Loucy (cell line): ENCODE measurements at regions not wholly inside any gene's neighbourhood (a gene's known extent, or its start where the extent isn't known, plus 50 kb on each side); places are given as distances from the start of the nearest gene placed in this dataset.

Experiments used
- H2AFZ ChIP-seq: fragments of 200-600 bp; sonication (generic); 2 replicates; pipeline ENCODE4 v1.6.0; 2016; ENCODE audit warnings: antibody characterized with exemption, mild to moderate bottlenecking, low read length, moderate library complexity
- H3F3A ChIP-seq: fragments of 200-600 bp; 2 replicates; pipeline ENCODE4 v1.6.0; 2016; ENCODE audit warnings: antibody characterized with exemption, low read depth, mild to moderate bottlenecking
- H3K27me3 ChIP-seq: fragments of 200-600 bp; sonication (generic); 2 replicates; pipeline ENCODE4 v1.6.1; 2014; ENCODE audit warnings: low read length, mild to moderate bottlenecking; ENCODE audit not compliant: insufficient read depth, poor library complexity, severe bottlenecking
- H3K36me3 ChIP-seq: fragments of 200-600 bp; sonication (generic); 2 replicates; pipeline ENCODE4 v1.6.1; 2016; ENCODE audit warnings: low read length; ENCODE audit not compliant: insufficient read depth
- H3K4me1 ChIP-seq: fragments of 200-600 bp; sonication (generic); 2 replicates; pipeline ENCODE4 v1.5.1; 2014; ENCODE audit warnings: low read length, mild to moderate bottlenecking; ENCODE audit not compliant: insufficient read depth, poor library complexity, severe bottlenecking
- H3K4me2 ChIP-seq: fragments of 200-600 bp; sonication (generic); 2 replicates; pipeline ENCODE4 v1.6.0; 2014; ENCODE audit warnings: antibody characterized with exemption, low read length, low read depth, mild to moderate bottlenecking; ENCODE audit not compliant: poor library complexity, severe bottlenecking
- H3K4me3 ChIP-seq: fragments of 200-600 bp; sonication (generic); 2 replicates; pipeline ENCODE4 v1.5.1; 2014; ENCODE audit warnings: low read length, mild to moderate bottlenecking, mixed read lengths; ENCODE audit not compliant: poor library complexity, severe bottlenecking
- H3K79me2 ChIP-seq: fragments of 200-600 bp; sonication (generic); 2 replicates; pipeline ENCODE4 v1.6.1; 2014; ENCODE audit warnings: low read length; ENCODE audit not compliant: insufficient read depth
- H3K9ac ChIP-seq: fragments of 200-600 bp; sonication (generic); 2 replicates; pipeline ENCODE4 v1.6.0; 2014; ENCODE audit warnings: mild to moderate bottlenecking, low read depth, low read length, moderate library complexity; ENCODE audit not compliant: poor library complexity, severe bottlenecking
- H3K9me2 ChIP-seq: fragments of 200-600 bp; sonication (generic); replicated peaks from 2 replicates; pipeline ENCODE4 v1.6.1; 2016; ENCODE audit warnings: low read depth, low read length, mixed read lengths
- H3K9me3 ChIP-seq: fragments of 200-600 bp; sonication (generic); 2 replicates; pipeline ENCODE4 v1.6.1; 2014; ENCODE audit warnings: mild to moderate bottlenecking, antibody characterized with exemption, low read length, low read depth; ENCODE audit not compliant: insufficient read depth
- H4K20me1 ChIP-seq: fragments of 200-600 bp; sonication (generic); 2 replicates; pipeline ENCODE4 v1.6.0; 2014; ENCODE audit warnings: antibody characterized with exemption, low read length, mild to moderate bottlenecking; ENCODE audit not compliant: insufficient read depth, poor library complexity, severe bottlenecking
- EZH2phosphoT487 ChIP-seq: fragments of 200-600 bp; IDR thresholded peaks from 2 replicates; pipeline ENCODE4 v1.6.1; 2018; ENCODE audit warnings: antibody characterized with exemption, mild to moderate bottlenecking, moderate library complexity, borderline replicate concordance
- TF ChIP-seq, protein P1 (sequence below): fragments of 200-600 bp; sonication (generic); conservative IDR thresholded peaks from 2 replicates; pipeline ENCODE4 v1.5.1; 2014; ENCODE audit warnings: mild to moderate bottlenecking, antibody characterized with exemption, low read length

DNA sequence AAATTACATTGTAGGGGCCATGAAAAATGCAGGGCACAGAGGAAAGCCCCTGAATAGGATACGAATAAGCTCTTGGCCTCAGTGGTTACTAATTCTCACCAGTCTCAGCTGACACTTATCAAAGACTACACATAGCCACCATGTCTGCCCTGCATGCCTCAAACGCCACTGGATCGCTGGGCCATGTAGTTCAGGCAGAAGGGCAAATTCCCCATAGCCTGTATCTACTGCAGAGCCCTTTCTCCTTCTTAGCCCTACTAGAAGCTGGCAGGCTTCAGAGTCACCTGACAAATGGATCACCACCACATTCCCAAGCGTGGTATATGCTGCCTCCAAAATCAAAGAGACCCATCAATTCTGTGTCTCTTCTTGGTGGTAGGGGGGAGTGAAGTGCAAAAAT lies 177.4 kb downstream of the MINAR1 start:
- H3K27me3 ChIP-seq = no peaks in the 10 kb centered on the region
- TF ChIP-seq EZH2phosphoT487 = no peak
- TF ChIP-seq, protein P1, sequence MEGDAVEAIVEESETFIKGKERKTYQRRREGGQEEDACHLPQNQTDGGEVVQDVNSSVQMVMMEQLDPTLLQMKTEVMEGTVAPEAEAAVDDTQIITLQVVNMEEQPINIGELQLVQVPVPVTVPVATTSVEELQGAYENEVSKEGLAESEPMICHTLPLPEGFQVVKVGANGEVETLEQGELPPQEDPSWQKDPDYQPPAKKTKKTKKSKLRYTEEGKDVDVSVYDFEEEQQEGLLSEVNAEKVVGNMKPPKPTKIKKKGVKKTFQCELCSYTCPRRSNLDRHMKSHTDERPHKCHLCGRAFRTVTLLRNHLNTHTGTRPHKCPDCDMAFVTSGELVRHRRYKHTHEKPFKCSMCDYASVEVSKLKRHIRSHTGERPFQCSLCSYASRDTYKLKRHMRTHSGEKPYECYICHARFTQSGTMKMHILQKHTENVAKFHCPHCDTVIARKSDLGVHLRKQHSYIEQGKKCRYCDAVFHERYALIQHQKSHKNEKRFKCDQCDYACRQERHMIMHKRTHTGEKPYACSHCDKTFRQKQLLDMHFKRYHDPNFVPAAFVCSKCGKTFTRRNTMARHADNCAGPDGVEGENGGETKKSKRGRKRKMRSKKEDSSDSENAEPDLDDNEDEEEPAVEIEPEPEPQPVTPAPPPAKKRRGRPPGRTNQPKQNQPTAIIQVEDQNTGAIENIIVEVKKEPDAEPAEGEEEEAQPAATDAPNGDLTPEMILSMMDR = no peak

DNA sequence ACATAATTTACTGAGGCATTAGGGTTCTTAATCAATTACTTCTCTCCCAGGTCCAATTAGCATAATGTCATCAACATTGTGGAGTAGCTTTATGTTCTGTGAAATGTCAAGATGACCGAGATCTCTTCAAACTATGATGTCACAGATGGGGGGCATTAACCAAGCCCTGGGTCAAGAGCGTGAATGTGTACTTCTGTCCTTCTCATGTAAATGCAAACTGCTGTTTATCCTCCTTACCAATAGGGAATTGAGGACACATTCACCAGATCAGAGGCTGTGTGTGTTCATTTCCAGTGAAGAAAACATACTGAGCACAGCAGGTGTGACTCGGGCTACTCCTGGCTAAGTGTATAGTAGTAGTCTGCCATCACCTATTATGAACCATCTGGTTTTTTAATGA lies 177.9 kb downstream of the MINAR1 start:
- no peaks in the 10 kb centered on the region for H3K27me3 ChIP-seq

More for the DNA sequence above, 177.4 kb downstream of the MINAR1 start:
- Histone ChIP-seq H3K36me3 (no peaks in the 10 kb centered on the region), H3F3A (no peaks in the 10 kb centered on the region), H3K9ac (no peak overlapping the region), H4K20me1 (no peaks in the 10 kb centered on the region), H3K9me2 (no peaks in the 10 kb centered on the region), H2AFZ (no peak overlapping the region), H3K9me3 (no peaks in the 10 kb centered on the region), H3K4me1 (no peaks in the 10 kb centered on the region), H3K79me2 (no peaks in the 10 kb centered on the region), H3K4me3 (no peak overlapping the region), H3K4me2 (no peak overlapping the region)

DNA sequence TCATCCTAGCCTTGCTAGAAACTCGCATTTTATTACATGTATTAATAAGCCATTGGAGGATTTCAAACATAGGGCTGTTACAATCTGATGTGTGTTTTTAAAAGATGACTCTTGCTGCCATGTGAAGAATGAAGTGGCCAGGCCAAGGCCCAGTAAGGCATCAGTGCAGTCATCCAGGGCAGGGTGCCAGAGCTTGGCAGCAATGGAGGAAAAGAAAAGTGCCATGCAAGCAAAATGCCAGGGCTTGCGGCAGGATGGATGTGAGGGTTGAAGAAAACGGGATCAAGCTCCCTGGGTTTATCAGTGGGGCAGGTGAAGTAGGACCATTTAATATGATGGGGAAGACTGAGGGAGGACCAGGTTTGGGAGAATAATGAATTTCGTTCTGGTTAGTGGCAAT lies 183.6 kb downstream of the MINAR1 start:
- no peaks in the 10 kb centered on the region for H4K20me1 ChIP-seq
- H3K79me2 ChIP-seq = no peaks in the 10 kb centered on the region
- no peaks in the 10 kb centered on the region for H3K4me1 ChIP-seq
- no peaks in the 10 kb centered on the region for H3K9me3 ChIP-seq
- no peak for TF ChIP-seq EZH2phosphoT487
- TF ChIP-seq, protein P1 = no peak
- H3K36me3 ChIP-seq = no peaks in the 10 kb centered on the region
- H3K4me2 ChIP-seq = no peak overlapping the region
- no peaks in the 10 kb centered on the region for H3K9me2 ChIP-seq
- no peaks in the 10 kb centered on the region for H3K27me3 ChIP-seq
- H2AFZ ChIP-seq = no peak overlapping the region
- H3K9ac ChIP-seq = no peak overlapping the region
- H3F3A ChIP-seq = no peaks in the 10 kb centered on the region
- H3K4me3 ChIP-seq = no peak overlapping the region

More for the DNA sequence above, 177.9 kb downstream of the MINAR1 start:
- H3K9ac ChIP-seq = no peak overlapping the region
- H3K4me2 ChIP-seq = no peak overlapping the region
- no peaks in the 10 kb centered on the region for H3K4me1 ChIP-seq
- H3K9me3 ChIP-seq = no peaks in the 10 kb centered on the region
- H2AFZ ChIP-seq = no peak overlapping the region
- H3F3A ChIP-seq = no peaks in the 10 kb centered on the region
- no peaks in the 10 kb centered on the region for H4K20me1 ChIP-seq
- H3K9me2 ChIP-seq = no peaks in the 10 kb centered on the region
- H3K36me3 ChIP-seq = no peaks in the 10 kb centered on the region
- no peak overlapping the region for H3K4me3 ChIP-seq
- TF ChIP-seq, protein P1 = no peak
- no peak for TF ChIP-seq EZH2phosphoT487
- no peaks in the 10 kb centered on the region for H3K79me2 ChIP-seq
